SK-N-MC (cell line): ENCODE measurements at regions not wholly inside any gene's neighbourhood (a gene's known extent, or its start where the extent isn't known, plus 50 kb on each side); places are given as distances from the start of the nearest gene placed in this dataset.

ENCODE experiments used
- EZH2 ChIP-seq: fragments of 200-600 bp; sonication (generic); IDR thresholded peaks from one replicate; pipeline ENCODE4 v1.6.1; 2017; ENCODE audit warnings: antibody characterized with exemption
- POLR2AphosphoS5 ChIP-seq: IDR thresholded peaks from 2 replicates; pipeline ENCODE4 v1.6.1; 2012; ENCODE audit warnings: mild to moderate bottlenecking, low read depth, low read length, borderline replicate concordance

GRCh38 chr10:28467615-28468014, 65.3 kb upstream of the WAC start:
- TF ChIP-seq POLR2AphosphoS5: no peak
- no peak for TF ChIP-seq EZH2
